ENCODE measurements at regions not wholly inside any gene's neighbourhood (a gene's known extent, or its start where the extent isn't known, plus 50 kb on each side); places are given as distances from the start of the nearest gene placed in this dataset.

GRCh38 chr18:25729072-25729471 lies 361.3 kb downstream of the SS18 start:
- TF ChIP-seq CTCF (optimal IDR thresholded peaks at IDR 0.05 in 1 of 3, IDR thresholded peaks at IDR 0.05 in 1 of 3, conservative IDR thresholded peaks at IDR 0.05 in 1 of 3; ENCODE audit: extremely low read depth in 1 of 3, insufficient read depth in 2 of 3, low read length in 3 of 3) (no peak), EZH2 (IDR thresholded peaks at IDR 0.05; ENCODE audit: low read length) (no peak)

All from keratinocyte (primary cell).